ENCODE measurements at regions not wholly inside any gene's neighbourhood (a gene's known extent, or its start where the extent isn't known, plus 50 kb on each side); places are given as distances from the start of the nearest gene placed in this dataset.
A peak's percentile ranks its signal among the peaks of the same experiment; 100 is the strongest.

DNA sequence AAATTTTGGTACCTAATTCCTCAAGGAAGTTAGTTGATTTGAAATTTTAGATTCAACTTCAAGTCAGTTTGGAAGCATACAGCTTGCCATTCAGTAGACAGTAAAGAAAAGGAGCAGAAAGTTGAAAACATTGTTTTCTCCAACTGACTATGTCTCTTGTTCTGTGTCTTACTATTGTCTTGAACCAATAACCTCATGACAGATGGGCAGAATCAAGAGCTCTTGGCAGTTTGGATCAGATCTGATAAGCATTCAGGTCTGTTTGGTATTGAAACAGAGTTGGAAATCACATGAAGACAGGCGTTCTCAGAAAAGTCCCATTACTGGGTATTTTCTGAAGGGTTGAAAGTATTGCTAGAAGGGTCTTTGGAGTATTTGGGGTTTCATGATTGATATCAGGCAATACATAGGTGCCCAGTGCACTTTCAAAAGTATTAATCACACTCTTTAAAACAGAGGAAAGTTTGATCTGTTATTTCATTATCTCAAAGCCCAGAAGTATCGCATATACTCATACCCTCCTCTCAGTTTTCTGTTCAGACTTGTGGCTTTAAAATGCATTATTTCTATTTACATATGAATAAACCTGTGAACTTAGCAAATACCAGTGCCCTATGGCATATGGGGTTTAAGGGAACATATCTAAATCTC is 428.4 kb upstream of the ZEB2 start:
- no peak overlapping the region for H3K4me3 Mint-ChIP-seq (ENCODE audit: unreplicated experiment)
- no peaks in the 10 kb centered on the region for H3K27me3 Mint-ChIP-seq (ENCODE audit: low read depth)
- no peaks in the 10 kb centered on the region for H3K36me3 Mint-ChIP-seq (ENCODE audit: low read depth)
- TF ChIP-seq, protein P1, sequence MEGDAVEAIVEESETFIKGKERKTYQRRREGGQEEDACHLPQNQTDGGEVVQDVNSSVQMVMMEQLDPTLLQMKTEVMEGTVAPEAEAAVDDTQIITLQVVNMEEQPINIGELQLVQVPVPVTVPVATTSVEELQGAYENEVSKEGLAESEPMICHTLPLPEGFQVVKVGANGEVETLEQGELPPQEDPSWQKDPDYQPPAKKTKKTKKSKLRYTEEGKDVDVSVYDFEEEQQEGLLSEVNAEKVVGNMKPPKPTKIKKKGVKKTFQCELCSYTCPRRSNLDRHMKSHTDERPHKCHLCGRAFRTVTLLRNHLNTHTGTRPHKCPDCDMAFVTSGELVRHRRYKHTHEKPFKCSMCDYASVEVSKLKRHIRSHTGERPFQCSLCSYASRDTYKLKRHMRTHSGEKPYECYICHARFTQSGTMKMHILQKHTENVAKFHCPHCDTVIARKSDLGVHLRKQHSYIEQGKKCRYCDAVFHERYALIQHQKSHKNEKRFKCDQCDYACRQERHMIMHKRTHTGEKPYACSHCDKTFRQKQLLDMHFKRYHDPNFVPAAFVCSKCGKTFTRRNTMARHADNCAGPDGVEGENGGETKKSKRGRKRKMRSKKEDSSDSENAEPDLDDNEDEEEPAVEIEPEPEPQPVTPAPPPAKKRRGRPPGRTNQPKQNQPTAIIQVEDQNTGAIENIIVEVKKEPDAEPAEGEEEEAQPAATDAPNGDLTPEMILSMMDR (IDR thresholded peaks at IDR 0.05) = no peak
- H3K9me3 Mint-ChIP-seq (ENCODE audit: low read depth) = no peaks in the 10 kb centered on the region
- peaks cover 26% of the 10 kb centered on the region for H3K4me1 Mint-ChIP-seq (ENCODE audit: low read depth)
- no peak for DNase-seq (ENCODE audit: low spot score)
- no peak overlapping the region for H3K27ac Mint-ChIP-seq (ENCODE audit: unreplicated experiment)

DNA sequence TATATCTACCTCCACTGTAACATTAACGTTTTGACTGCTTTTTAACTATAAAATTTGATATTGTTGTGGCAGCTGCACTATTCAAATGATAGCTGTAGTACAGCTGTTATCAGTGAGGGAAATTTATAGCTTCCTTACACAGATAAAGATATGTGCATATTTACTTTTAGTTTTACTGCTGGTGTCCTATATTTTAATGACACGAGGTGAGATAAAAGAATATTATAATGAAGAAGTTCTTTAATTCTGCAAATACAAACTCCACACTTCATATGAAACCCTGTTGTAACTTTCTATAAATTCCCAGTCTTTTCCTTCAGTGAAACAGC is 427.8 kb upstream of the ZEB2 start:
- DNase-seq (ENCODE audit: low spot score) = no peak
- Mint-ChIP-seq H3K4me3 (ENCODE audit: unreplicated experiment) (no peak overlapping the region), H3K27ac (ENCODE audit: unreplicated experiment) (no peak overlapping the region), H3K36me3 (ENCODE audit: low read depth) (no peaks in the 10 kb centered on the region), H3K9me3 (ENCODE audit: low read depth) (no peaks in the 10 kb centered on the region), H3K4me1 (ENCODE audit: low read depth) (peaks cover 32% of the 10 kb centered on the region), H3K27me3 (ENCODE audit: low read depth) (no peaks in the 10 kb centered on the region)
- TF ChIP-seq, protein P1 (IDR thresholded peaks at IDR 0.05) = no peak

DNA sequence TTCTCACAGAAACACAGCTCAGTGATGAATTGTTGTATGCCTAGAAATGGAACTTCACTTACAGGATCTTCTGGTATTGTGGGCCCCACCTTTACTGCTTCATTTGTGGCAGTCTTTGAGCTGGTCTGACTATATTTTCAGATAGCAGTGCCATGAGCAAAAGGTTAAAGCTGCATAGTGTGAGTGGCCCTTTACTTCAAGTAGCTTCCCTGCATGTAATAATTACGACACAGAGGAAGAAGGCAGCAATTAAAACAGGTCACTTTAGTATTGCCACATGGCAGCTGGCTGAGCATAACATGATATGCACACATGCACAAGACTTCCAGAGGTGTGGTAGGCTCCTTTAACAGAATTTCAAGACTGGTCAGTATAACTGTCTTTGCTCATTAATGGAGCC is 426.3 kb upstream of the ZEB2 start:
- DNase-seq (ENCODE audit: low spot score) = no peak
- Mint-ChIP-seq H3K27me3 (ENCODE audit: low read depth) (no peaks in the 10 kb centered on the region), H3K27ac (ENCODE audit: unreplicated experiment) (no peak overlapping the region), H3K4me3 (ENCODE audit: unreplicated experiment) (no peak overlapping the region), H3K36me3 (ENCODE audit: low read depth) (no peaks in the 10 kb centered on the region), H3K4me1 (ENCODE audit: low read depth) (peaks cover 44% of the 10 kb centered on the region), H3K9me3 (ENCODE audit: low read depth) (no peaks in the 10 kb centered on the region)
- TF ChIP-seq, protein P1 (IDR thresholded peaks at IDR 0.05) = no peak

DNA sequence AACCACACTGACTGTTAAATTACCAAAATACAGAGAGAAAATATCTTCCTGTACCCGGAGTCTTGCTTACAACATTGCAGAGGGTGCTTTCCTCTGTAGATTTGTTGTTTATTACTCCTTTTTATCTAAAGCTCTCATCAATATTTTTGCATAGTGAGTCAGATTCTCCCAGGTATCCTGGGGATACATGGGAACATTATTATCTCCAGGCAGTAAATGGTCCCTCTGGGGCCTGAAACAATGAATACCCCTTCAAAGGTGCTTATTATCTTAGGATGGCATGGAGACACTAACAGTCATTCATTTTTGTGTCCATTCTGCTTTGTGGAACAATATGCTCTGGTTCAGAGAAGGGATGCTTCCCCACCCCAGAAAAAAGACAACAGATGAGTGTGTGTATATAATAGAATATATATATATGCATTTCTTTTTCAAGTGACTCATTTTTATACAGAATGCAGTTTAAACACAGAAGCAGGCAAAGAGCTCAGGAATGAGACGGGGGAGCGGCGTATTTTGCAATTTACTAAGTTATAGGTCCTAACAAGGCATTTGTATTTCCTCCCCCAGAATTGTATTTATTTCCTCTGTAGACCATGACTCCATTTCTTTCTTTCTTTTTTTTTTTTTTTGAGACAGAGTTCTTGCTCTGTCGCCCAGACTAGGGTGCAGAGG is 424.8 kb upstream of the ZEB2 start:
- DNase-seq (ENCODE audit: low spot score) = no peak
- Mint-ChIP-seq H3K4me1 (ENCODE audit: low read depth) (peaks cover 50% of the 10 kb centered on the region), H3K27me3 (ENCODE audit: low read depth) (no peaks in the 10 kb centered on the region)

DNA sequence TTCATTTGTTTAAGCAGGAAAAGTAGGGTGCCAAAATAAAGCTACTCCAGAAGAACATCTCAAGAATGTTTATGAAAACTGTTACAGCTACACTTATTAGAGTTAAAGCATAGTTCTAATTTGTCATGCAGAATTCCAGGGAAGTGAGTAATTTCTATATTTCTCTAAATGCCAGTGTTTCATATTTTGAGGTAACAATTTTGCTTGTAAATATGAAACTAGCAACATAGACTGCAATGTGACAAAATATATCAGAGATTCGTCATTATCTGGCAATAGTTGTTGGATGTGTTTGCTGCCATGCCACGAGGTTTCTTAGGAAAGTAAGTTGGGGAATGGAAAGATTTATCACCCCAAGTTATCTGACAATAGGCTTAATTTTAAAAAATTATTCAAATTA is 424.1 kb upstream of the ZEB2 start:
- TF ChIP-seq, protein P1 (IDR thresholded peaks at IDR 0.05) = no peak
- no peaks in the 10 kb centered on the region for H3K36me3 Mint-ChIP-seq (ENCODE audit: low read depth)
- DNase-seq (ENCODE audit: low spot score) = no peak
- no peaks in the 10 kb centered on the region for H3K9me3 Mint-ChIP-seq (ENCODE audit: low read depth)
- peak overlapping the region; percentile 88 for H3K27ac Mint-ChIP-seq (ENCODE audit: unreplicated experiment)
- H3K4me1 Mint-ChIP-seq (ENCODE audit: low read depth) = peaks cover 57% of the 10 kb centered on the region
- no peaks in the 10 kb centered on the region for H3K27me3 Mint-ChIP-seq (ENCODE audit: low read depth)
- no peak overlapping the region for H3K4me3 Mint-ChIP-seq (ENCODE audit: unreplicated experiment)

More for the DNA sequence above, 424.8 kb upstream of the ZEB2 start:
- TF ChIP-seq, protein P1 (IDR thresholded peaks at IDR 0.05) = no peak
- peak overlapping the region; percentile 88 for H3K27ac Mint-ChIP-seq (ENCODE audit: unreplicated experiment)
- H3K4me3 Mint-ChIP-seq (ENCODE audit: unreplicated experiment) = no peak overlapping the region
- no peaks in the 10 kb centered on the region for H3K36me3 Mint-ChIP-seq (ENCODE audit: low read depth)
- H3K9me3 Mint-ChIP-seq (ENCODE audit: low read depth) = no peaks in the 10 kb centered on the region
